ENCODE measurements at regions not wholly inside any gene's neighbourhood (a gene's known extent, or its start where the extent isn't known, plus 50 kb on each side); places are given as distances from the start of the nearest gene placed in this dataset.

- H4K20me1 ChIP-seq (ENCODE audit: control insufficient read depth, extremely low read depth, insufficient read depth, low read length): no peaks in the 10 kb centered on the region
- no peak overlapping the region for H3K4me2 ChIP-seq (ENCODE audit: extremely low read depth, insufficient read depth, low read length)
- H2AFZ ChIP-seq (ENCODE audit: low read length): no peak overlapping the region
- H3K4me1 ChIP-seq (ENCODE audit: control insufficient read depth, extremely low read depth, insufficient read depth, low read length): no peaks in the 10 kb centered on the region
- H3K79me2 ChIP-seq (ENCODE audit: control insufficient read depth, insufficient read depth, low read length): no peaks in the 10 kb centered on the region
- TF ChIP-seq EZH2 (IDR thresholded peaks at IDR 0.05; ENCODE audit: low read length, missing control alignments) (no peak), CTCF (conservative IDR thresholded peaks at IDR 0.05 in 1 of 2, IDR thresholded peaks at IDR 0.05 in 1 of 2; ENCODE audit: low read depth in 1 of 2, low read length in 2 of 2) (no peak)
- H3K9me3 ChIP-seq (ENCODE audit: control insufficient read depth, insufficient read depth, low read depth, low read length): no peaks in the 10 kb centered on the region
- no peak overlapping the region for H3K9ac ChIP-seq (ENCODE audit: insufficient read depth, low read length)
- H3K36me3 ChIP-seq (ENCODE audit: control insufficient read depth, insufficient read depth, low read length): no peaks in the 10 kb centered on the region
- H3K27me3 ChIP-seq (ENCODE audit: control insufficient read depth, insufficient read depth, low read length): no peaks in the 10 kb centered on the region
- H3K4me3 ChIP-seq (replicated peaks in 1 of 4; ENCODE audit: control extremely low read depth in 1 of 4, insufficient read depth in 1 of 4, low read depth in 3 of 4, low read length in 4 of 4): no peak overlapping the region
- no peak overlapping the region for H3K27ac ChIP-seq (ENCODE audit: insufficient read depth, low read length)
- DNase-seq (ENCODE audit: low read depth in 2 of 2): no peak
Measured at GRCh38 chr13:37953696-37954095, 84.1 kb upstream of the TRPC4 start.

- no peaks in the 10 kb centered on the region for H3K79me2 ChIP-seq (ENCODE audit: control insufficient read depth, insufficient read depth, low read length)
- no peak overlapping the region for H3K27ac ChIP-seq (ENCODE audit: insufficient read depth, low read length)
- H2AFZ ChIP-seq (ENCODE audit: low read length): no peak overlapping the region
- no peak for DNase-seq (ENCODE audit: low read depth in 2 of 2)
- H3K9ac ChIP-seq (ENCODE audit: insufficient read depth, low read length): no peak overlapping the region
- H3K36me3 ChIP-seq (ENCODE audit: control insufficient read depth, insufficient read depth, low read length): no peaks in the 10 kb centered on the region
- no peaks in the 10 kb centered on the region for H3K27me3 ChIP-seq (ENCODE audit: control insufficient read depth, insufficient read depth, low read length)
- TF ChIP-seq EZH2 (IDR thresholded peaks at IDR 0.05; ENCODE audit: low read length, missing control alignments) (no peak), CTCF (conservative IDR thresholded peaks at IDR 0.05 in 1 of 2, IDR thresholded peaks at IDR 0.05 in 1 of 2; ENCODE audit: low read depth in 1 of 2, low read length in 2 of 2) (no peak)
- H3K4me3 ChIP-seq (replicated peaks in 1 of 4; ENCODE audit: control extremely low read depth in 1 of 4, insufficient read depth in 1 of 4, low read depth in 3 of 4, low read length in 4 of 4): no peak overlapping the region
- H3K4me2 ChIP-seq (ENCODE audit: extremely low read depth, insufficient read depth, low read length): no peak overlapping the region
- no peaks in the 10 kb centered on the region for H3K9me3 ChIP-seq (ENCODE audit: control insufficient read depth, insufficient read depth, low read depth, low read length)
- H4K20me1 ChIP-seq (ENCODE audit: control insufficient read depth, extremely low read depth, insufficient read depth, low read length): no peaks in the 10 kb centered on the region
- H3K4me1 ChIP-seq (ENCODE audit: control insufficient read depth, extremely low read depth, insufficient read depth, low read length): no peaks in the 10 kb centered on the region
Measured at GRCh38 chr13:37950016-37950415, 80.4 kb upstream of the TRPC4 start.

GRCh38 chr13:37947419-37948140, 78.0 kb upstream of the TRPC4 start:
- Histone ChIP-seq H3K9ac (ENCODE audit: insufficient read depth, low read length) (no peak overlapping the region), H2AFZ (ENCODE audit: low read length) (no peak overlapping the region), H3K4me2 (ENCODE audit: extremely low read depth, insufficient read depth, low read length) (no peak overlapping the region), H3K9me3 (ENCODE audit: control insufficient read depth, insufficient read depth, low read depth, low read length) (no peaks in the 10 kb centered on the region), H3K79me2 (ENCODE audit: control insufficient read depth, insufficient read depth, low read length) (no peaks in the 10 kb centered on the region), H3K4me3 (replicated peaks in 1 of 4; ENCODE audit: control extremely low read depth in 1 of 4, insufficient read depth in 1 of 4, low read depth in 3 of 4, low read length in 4 of 4) (no peak overlapping the region), H3K4me1 (ENCODE audit: control insufficient read depth, extremely low read depth, insufficient read depth, low read length) (no peaks in the 10 kb centered on the region), H4K20me1 (ENCODE audit: control insufficient read depth, extremely low read depth, insufficient read depth, low read length) (no peaks in the 10 kb centered on the region), H3K36me3 (ENCODE audit: control insufficient read depth, insufficient read depth, low read length) (no peaks in the 10 kb centered on the region), H3K27me3 (ENCODE audit: control insufficient read depth, insufficient read depth, low read length) (no peaks in the 10 kb centered on the region), H3K27ac (ENCODE audit: insufficient read depth, low read length) (no peak overlapping the region)
- no peak for TF ChIP-seq EZH2 (IDR thresholded peaks at IDR 0.05; ENCODE audit: low read length, missing control alignments)
- TF ChIP-seq CTCF (conservative IDR thresholded peaks at IDR 0.05 in 1 of 2, IDR thresholded peaks at IDR 0.05 in 1 of 2; ENCODE audit: low read depth in 1 of 2, low read length in 2 of 2): no peak
- DNase-seq (ENCODE audit: low read depth in 2 of 2): no peak

All from fibroblast of lung (primary cell).